GM23338 (cell line): ENCODE measurements at regions not wholly inside any gene's neighbourhood (a gene's known extent, or its start where the extent isn't known, plus 50 kb on each side); places are given as distances from the start of the nearest gene placed in this dataset.

Source experiments
- ATAC-seq: fragments of 200-7000 bp; cut with Tn5 transposase; 3 replicates; pipeline ENCODE4 v1.9.1; 2020
- DNase-seq: peaks from one replicate; pipeline ENCODE4 v3.0.0-alpha.2; 2015; ENCODE audit warnings: low spot score
- H2AFZ ChIP-seq: fragments of 200-600 bp; sonication (generic); 2 replicates; pipeline ENCODE4 v1.8.0; 2016; ENCODE audit warnings: antibody characterized with exemption, mild to moderate bottlenecking, moderate library complexity
- H3F3A ChIP-seq: fragments of 200-600 bp; sonication (generic); replicated peaks from 2 replicates; pipeline ENCODE4 v1.8.0; 2017; ENCODE audit warnings: antibody characterized with exemption, mixed run types, low read depth
- H3K27ac ChIP-seq: fragments of 200-600 bp; sonication (generic); 2 replicates; pipeline ENCODE4 v1.6.1; 2016; ENCODE audit warnings: low read depth
- H3K27me3 ChIP-seq: fragments of 200-600 bp; sonication (generic); 2 replicates; pipeline ENCODE4 v1.8.0; 2016; ENCODE audit warnings: mild to moderate bottlenecking, mixed run types, moderate library complexity; ENCODE audit not compliant: insufficient read depth
- H3K36me3 ChIP-seq: fragments of 200-600 bp; sonication (generic); 2 replicates; pipeline ENCODE4 v1.8.0; 2016; ENCODE audit warnings: mild to moderate bottlenecking; ENCODE audit not compliant: insufficient read depth
- H3K4me1 ChIP-seq: fragments of 200-600 bp; sonication (generic); 2 replicates; pipeline ENCODE4 v1.8.0; 2016; ENCODE audit warnings: mild to moderate bottlenecking, moderate library complexity; ENCODE audit not compliant: insufficient read depth
- H3K4me2 ChIP-seq: fragments of 200-600 bp; sonication (generic); 2 replicates; pipeline ENCODE4 v1.7.1; 2017; ENCODE audit warnings: mixed run types
- H3K4me3 ChIP-seq: fragments of 200-600 bp; sonication (generic); 2 replicates; pipeline ENCODE4 v1.6.1; 2016; ENCODE audit warnings: mixed run types
- H3K79me2 ChIP-seq: fragments of 200-600 bp; sonication (generic); replicated peaks from 2 replicates; pipeline ENCODE4 v1.8.0; 2017; ENCODE audit warnings: mild to moderate bottlenecking; ENCODE audit not compliant: insufficient read depth
- H3K9me2 ChIP-seq: fragments of 200-600 bp; sonication (generic); 2 replicates; pipeline ENCODE4 v1.8.0; 2017; ENCODE audit not compliant: insufficient read depth
- H4K20me1 ChIP-seq: fragments of 200-600 bp; sonication (generic); replicated peaks from 2 replicates; pipeline ENCODE4 v1.8.0; 2017; ENCODE audit warnings: mild to moderate bottlenecking; ENCODE audit not compliant: insufficient read depth
- H3K27ac Mint-ChIP-seq: 2 replicates; pipeline ENCODE4 v1.8.0; 2020; ENCODE audit warnings: inconsistent platforms, mild to moderate bottlenecking, moderate library complexity, mixed read lengths
- H3K27me3 Mint-ChIP-seq: 3 replicates; pipeline ENCODE4 v1.8.0; 2022; ENCODE audit warnings: low read depth, mild to moderate bottlenecking, moderate library complexity, mixed read lengths, inconsistent platforms; ENCODE audit not compliant: insufficient read depth, poor library complexity
- H3K36me3 Mint-ChIP-seq: 3 replicates; pipeline ENCODE4 v1.8.0; 2021; ENCODE audit warnings: low read depth, mild to moderate bottlenecking, inconsistent platforms, moderate library complexity, mixed read lengths
- H3K4me1 Mint-ChIP-seq: 3 replicates; pipeline ENCODE4 v1.8.0; 2020; ENCODE audit warnings: mild to moderate bottlenecking, inconsistent platforms, mixed read lengths
- H3K4me3 Mint-ChIP-seq: 3 replicates; pipeline ENCODE4 v1.8.0; 2021; ENCODE audit warnings: moderate library complexity, mild to moderate bottlenecking, inconsistent platforms, mixed read lengths
- H3K9me3 Mint-ChIP-seq: 3 replicates; pipeline ENCODE4 v1.8.0; 2020; ENCODE audit warnings: moderate library complexity, mild to moderate bottlenecking, inconsistent platforms, mixed read lengths
- CREB1 ChIP-seq: fragments of 250-450 bp; sonication (Bioruptor Pico); IDR thresholded peaks from 2 replicates; pipeline ENCODE4 v1.5.0; 2020; ENCODE audit warnings: low read depth, mild to moderate bottlenecking, moderate library complexity
- EZH2 ChIP-seq: fragments of 200-600 bp; sonication (generic); IDR thresholded peaks from one replicate; pipeline ENCODE4 v1.8.0; 2017; ENCODE audit warnings: antibody characterized with exemption, mild to moderate bottlenecking, low read depth; ENCODE audit not compliant: unreplicated experiment
- EZH2phosphoT487 ChIP-seq: fragments of 200-600 bp; sonication (generic); IDR thresholded peaks from one replicate; pipeline ENCODE4 v1.8.1; 2018; ENCODE audit warnings: antibody characterized with exemption; ENCODE audit not compliant: unreplicated experiment
- JUNB ChIP-seq: IDR thresholded peaks from one replicate; pipeline ENCODE4 v1.6.1; 2016; ENCODE audit warnings: antibody characterized with exemption; ENCODE audit not compliant: unreplicated experiment
- NANOG ChIP-seq: IDR thresholded peaks from 2 replicates; pipeline ENCODE4 v1.6.1; 2016; ENCODE audit warnings: antibody characterized with exemption, borderline replicate concordance
- POLR2AphosphoS5 ChIP-seq: IDR thresholded peaks from 2 replicates; pipeline ENCODE4 v1.6.1; 2016; ENCODE audit warnings: antibody characterized with exemption, low read depth
- STAT1 ChIP-seq: IDR thresholded peaks from one replicate; pipeline ENCODE4 v1.6.1; 2016; ENCODE audit warnings: antibody characterized with exemption; ENCODE audit not compliant: unreplicated experiment
- TF ChIP-seq, protein P1 (sequence below): IDR thresholded peaks from one replicate; pipeline ENCODE4 v1.6.1; 2018; ENCODE audit warnings: antibody characterized with exemption; ENCODE audit not compliant: unreplicated experiment
- TF ChIP-seq, protein P2 (sequence below): fragments of 250-450 bp; sonication (Bioruptor Pico); IDR thresholded peaks from 2 replicates; pipeline ENCODE4 v1.5.0; 2020; ENCODE audit warnings: mild to moderate bottlenecking, moderate library complexity

DNA sequence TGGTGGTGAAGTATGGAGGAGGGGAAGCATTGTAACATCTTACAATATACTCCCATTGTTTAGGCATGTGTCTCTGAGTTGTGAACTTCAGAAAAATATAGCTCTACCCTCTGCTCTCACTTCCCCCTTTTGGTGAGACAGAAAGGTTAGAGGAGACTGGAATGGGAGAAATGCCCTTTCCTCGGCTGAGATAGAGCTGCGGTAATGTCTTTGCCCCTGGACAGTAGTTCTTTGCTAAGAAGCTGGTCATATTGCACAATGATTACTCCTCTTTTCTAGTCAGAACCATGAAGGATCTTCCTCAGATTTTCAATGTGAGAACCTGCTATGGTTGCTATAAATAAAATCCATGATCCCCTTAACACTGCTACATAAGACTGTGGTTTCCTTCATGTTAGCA, 171.0 kb downstream of the SEM1 start:
- Histone ChIP-seq H3K79me2 (no peaks in the 10 kb centered on the region), H3F3A (no peaks in the 10 kb centered on the region), H3K4me3 (no peak overlapping the region), H3K4me2 (no peak overlapping the region), H4K20me1 (no peaks in the 10 kb centered on the region), H3K36me3 (no peaks in the 10 kb centered on the region), H3K9me2 (no peaks in the 10 kb centered on the region), H2AFZ (0 out of 2 replicates have a peak overlapping the region, but pooled peaks have one; percentile 3), H3K27me3 (no peaks in the 10 kb centered on the region), H3K27ac (no peak overlapping the region), H3K4me1 (no peaks in the 10 kb centered on the region)
- no peak for TF ChIP-seq POLR2AphosphoS5
- TF ChIP-seq EZH2: no peak
- TF ChIP-seq, protein P1, sequence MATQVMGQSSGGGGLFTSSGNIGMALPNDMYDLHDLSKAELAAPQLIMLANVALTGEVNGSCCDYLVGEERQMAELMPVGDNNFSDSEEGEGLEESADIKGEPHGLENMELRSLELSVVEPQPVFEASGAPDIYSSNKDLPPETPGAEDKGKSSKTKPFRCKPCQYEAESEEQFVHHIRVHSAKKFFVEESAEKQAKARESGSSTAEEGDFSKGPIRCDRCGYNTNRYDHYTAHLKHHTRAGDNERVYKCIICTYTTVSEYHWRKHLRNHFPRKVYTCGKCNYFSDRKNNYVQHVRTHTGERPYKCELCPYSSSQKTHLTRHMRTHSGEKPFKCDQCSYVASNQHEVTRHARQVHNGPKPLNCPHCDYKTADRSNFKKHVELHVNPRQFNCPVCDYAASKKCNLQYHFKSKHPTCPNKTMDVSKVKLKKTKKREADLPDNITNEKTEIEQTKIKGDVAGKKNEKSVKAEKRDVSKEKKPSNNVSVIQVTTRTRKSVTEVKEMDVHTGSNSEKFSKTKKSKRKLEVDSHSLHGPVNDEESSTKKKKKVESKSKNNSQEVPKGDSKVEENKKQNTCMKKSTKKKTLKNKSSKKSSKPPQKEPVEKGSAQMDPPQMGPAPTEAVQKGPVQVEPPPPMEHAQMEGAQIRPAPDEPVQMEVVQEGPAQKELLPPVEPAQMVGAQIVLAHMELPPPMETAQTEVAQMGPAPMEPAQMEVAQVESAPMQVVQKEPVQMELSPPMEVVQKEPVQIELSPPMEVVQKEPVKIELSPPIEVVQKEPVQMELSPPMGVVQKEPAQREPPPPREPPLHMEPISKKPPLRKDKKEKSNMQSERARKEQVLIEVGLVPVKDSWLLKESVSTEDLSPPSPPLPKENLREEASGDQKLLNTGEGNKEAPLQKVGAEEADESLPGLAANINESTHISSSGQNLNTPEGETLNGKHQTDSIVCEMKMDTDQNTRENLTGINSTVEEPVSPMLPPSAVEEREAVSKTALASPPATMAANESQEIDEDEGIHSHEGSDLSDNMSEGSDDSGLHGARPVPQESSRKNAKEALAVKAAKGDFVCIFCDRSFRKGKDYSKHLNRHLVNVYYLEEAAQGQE: no peak
- TF ChIP-seq STAT1: no peak
- H3K27ac Mint-ChIP-seq: no peak overlapping the region
- H3K4me1 Mint-ChIP-seq: no peaks in the 10 kb centered on the region
- H3K36me3 Mint-ChIP-seq: no peaks in the 10 kb centered on the region
- DNase-seq (no peak), ATAC-seq (no peak)
- no peaks in the 10 kb centered on the region for H3K27me3 Mint-ChIP-seq
- H3K9me3 Mint-ChIP-seq: no peaks in the 10 kb centered on the region
- H3K4me3 Mint-ChIP-seq: no peak overlapping the region

DNA sequence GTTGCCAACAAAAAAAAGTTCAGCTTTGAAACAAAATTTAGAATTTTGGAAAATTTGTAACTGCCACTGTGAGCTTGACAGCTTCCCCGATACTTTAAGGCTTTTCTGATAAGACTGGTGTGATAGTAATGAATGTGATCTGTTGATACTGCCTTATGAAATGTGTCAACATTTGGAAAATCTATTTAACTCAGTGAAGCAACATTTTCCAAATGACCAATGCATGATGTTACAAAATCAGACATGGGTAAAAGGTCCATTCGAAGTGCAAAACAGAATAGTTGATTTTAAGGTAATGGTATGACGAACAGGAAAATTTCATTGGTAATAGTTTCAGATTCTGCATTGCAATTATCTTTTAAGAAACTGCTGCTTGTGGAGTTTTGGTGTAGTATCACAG, 175.4 kb downstream of the SEM1 start:
- H3K9me2 ChIP-seq: peaks cover 11% of the 10 kb centered on the region; the same call in 1 of the 2 replicates
- no peaks in the 10 kb centered on the region for H3K36me3 Mint-ChIP-seq
- H3K4me1 ChIP-seq: no peaks in the 10 kb centered on the region
- no peak overlapping the region for H3K4me2 ChIP-seq
- no peaks in the 10 kb centered on the region for H3F3A ChIP-seq
- no peaks in the 10 kb centered on the region for H3K4me1 Mint-ChIP-seq
- H3K27me3 ChIP-seq: no peaks in the 10 kb centered on the region
- no peaks in the 10 kb centered on the region for H3K79me2 ChIP-seq
- DNase-seq: no peak
- H2AFZ ChIP-seq: no peak overlapping the region
- peaks cover 1% of the 10 kb centered on the region for H3K27me3 Mint-ChIP-seq
- H3K4me3 Mint-ChIP-seq: no peak overlapping the region
- no peaks in the 10 kb centered on the region for H3K36me3 ChIP-seq
- H3K27ac Mint-ChIP-seq: no peak overlapping the region
- no peaks in the 10 kb centered on the region for H3K9me3 Mint-ChIP-seq
- no peak overlapping the region for H3K4me3 ChIP-seq
- no peaks in the 10 kb centered on the region for H4K20me1 ChIP-seq
- no peak for ATAC-seq
- H3K27ac ChIP-seq: no peak overlapping the region
- no peak for TF ChIP-seq EZH2phosphoT487
- TF ChIP-seq, protein P2, sequence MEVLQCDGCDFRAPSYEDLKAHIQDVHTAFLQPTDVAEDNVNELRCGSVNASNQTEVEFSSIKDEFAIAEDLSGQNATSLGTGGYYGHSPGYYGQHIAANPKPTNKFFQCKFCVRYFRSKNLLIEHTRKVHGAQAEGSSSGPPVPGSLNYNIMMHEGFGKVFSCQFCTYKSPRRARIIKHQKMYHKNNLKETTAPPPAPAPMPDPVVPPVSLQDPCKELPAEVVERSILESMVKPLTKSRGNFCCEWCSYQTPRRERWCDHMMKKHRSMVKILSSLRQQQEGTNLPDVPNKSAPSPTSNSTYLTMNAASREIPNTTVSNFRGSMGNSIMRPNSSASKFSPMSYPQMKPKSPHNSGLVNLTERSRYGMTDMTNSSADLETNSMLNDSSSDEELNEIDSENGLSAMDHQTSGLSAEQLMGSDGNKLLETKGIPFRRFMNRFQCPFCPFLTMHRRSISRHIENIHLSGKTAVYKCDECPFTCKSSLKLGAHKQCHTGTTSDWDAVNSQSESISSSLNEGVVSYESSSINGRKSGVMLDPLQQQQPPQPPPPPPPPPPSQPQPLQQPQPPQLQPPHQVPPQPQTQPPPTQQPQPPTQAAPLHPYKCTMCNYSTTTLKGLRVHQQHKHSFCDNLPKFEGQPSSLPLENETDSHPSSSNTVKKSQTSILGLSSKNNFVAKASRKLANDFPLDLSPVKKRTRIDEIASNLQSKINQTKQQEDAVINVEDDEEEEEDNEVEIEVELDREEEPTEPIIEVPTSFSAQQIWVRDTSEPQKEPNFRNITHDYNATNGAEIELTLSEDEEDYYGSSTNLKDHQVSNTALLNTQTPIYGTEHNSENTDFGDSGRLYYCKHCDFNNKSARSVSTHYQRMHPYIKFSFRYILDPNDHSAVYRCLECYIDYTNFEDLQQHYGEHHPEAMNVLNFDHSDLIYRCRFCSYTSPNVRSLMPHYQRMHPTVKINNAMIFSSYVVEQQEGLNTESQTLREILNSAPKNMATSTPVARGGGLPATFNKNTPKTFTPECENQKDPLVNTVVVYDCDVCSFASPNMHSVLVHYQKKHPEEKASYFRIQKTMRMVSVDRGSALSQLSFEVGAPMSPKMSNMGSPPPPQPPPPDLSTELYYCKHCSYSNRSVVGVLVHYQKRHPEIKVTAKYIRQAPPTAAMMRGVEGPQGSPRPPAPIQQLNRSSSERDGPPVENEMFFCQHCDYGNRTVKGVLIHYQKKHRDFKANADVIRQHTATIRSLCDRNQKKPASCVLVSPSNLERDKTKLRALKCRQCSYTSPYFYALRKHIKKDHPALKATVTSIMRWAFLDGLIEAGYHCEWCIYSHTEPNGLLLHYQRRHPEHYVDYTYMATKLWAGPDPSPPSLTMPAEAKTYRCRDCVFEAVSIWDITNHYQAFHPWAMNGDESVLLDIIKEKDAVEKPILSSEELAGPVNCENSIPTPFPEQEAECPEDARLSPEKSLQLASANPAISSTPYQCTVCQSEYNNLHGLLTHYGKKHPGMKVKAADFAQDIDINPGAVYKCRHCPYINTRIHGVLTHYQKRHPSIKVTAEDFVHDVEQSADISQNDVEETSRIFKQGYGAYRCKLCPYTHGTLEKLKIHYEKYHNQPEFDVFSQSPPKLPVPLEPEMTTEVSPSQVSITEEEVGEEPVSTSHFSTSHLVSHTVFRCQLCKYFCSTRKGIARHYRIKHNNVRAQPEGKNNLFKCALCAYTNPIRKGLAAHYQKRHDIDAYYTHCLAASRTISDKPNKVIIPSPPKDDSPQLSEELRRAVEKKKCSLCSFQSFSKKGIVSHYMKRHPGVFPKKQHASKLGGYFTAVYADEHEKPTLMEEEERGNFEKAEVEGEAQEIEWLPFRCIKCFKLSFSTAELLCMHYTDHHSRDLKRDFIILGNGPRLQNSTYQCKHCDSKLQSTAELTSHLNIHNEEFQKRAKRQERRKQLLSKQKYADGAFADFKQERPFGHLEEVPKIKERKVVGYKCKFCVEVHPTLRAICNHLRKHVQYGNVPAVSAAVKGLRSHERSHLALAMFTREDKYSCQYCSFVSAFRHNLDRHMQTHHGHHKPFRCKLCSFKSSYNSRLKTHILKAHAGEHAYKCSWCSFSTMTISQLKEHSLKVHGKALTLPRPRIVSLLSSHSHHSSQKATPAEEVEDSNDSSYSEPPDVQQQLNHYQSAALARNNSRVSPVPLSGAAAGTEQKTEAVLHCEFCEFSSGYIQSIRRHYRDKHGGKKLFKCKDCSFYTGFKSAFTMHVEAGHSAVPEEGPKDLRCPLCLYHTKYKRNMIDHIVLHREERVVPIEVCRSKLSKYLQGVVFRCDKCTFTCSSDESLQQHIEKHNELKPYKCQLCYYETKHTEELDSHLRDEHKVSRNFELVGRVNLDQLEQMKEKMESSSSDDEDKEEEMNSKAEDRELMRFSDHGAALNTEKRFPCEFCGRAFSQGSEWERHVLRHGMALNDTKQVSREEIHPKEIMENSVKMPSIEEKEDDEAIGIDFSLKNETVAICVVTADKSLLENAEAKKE (CRISPR knock-in tag): no peak
- TF ChIP-seq, protein P1: no peak
- TF ChIP-seq JUNB: no peak
- no peak for TF ChIP-seq NANOG
- no peak for TF ChIP-seq STAT1
- TF ChIP-seq CREB1 (CRISPR knock-in tag): no peak
- no peak for TF ChIP-seq POLR2AphosphoS5
